Head of caudate nucleus (tissue), 42 donors: ENCODE measurements at regions not wholly inside any gene's neighbourhood (a gene's known extent, or its start where the extent isn't known, plus 50 kb on each side); places are given as distances from the start of the nearest gene placed in this dataset.

Experiments used
- DNase-seq, 42 donors: peaks; one replicate each; pipeline versions ENCODE4 v3.0.0 to v3.0.0-alpha.2; 2020 to 2021; ENCODE audit warnings: mixed read lengths in 7 of 42
- intact Hi-C: fragments of 100-400 bp; cut with DNase I; formaldehyde crosslinking; loops from one replicate; pipeline ENCODE4 v1.15.0; 2022

- DNase-seq = no peak
- intact Hi-C loops = no loop called here
Observed at GRCh38 chr3:189531271-189531670, 99.9 kb upstream of the TP63 start.

- DNase-seq = no peak
- intact Hi-C loops = no loop called here
Observed at GRCh38 chr3:189534531-189534930, 96.7 kb upstream of the TP63 start.

GRCh38 chr3:189537135-189537534 lies 94.1 kb upstream of the TP63 start:
- intact Hi-C loops = no loop called here
- no peak for DNase-seq

GRCh38 chr3:189547448-189547847 lies 83.7 kb upstream of the TP63 start:
- intact Hi-C loops = no loop called here

GRCh38 chr3:189548053-189548452 lies 83.1 kb upstream of the TP63 start:
- DNase-seq = no peak
- intact Hi-C loops = no loop called here

More at GRCh38 chr3:189547448-189547847, 83.7 kb upstream of the TP63 start:
- no peak for DNase-seq

- no peak for DNase-seq
- intact Hi-C loops = no loop called here
Observed at GRCh38 chr3:189551007-189551406, 80.2 kb upstream of the TP63 start.

- intact Hi-C loops = no loop called here
- DNase-seq = no peak
Observed at GRCh38 chr3:189554868-189555557, 76.2 kb upstream of the TP63 start.

- DNase-seq = no peak
- intact Hi-C loops = no loop called here
Observed at GRCh38 chr3:189555558-189555881, 75.7 kb upstream of the TP63 start.

GRCh38 chr3:189557824-189558223 lies 73.4 kb upstream of the TP63 start:
- intact Hi-C loops = no loop called here
- DNase-seq = no peak

GRCh38 chr3:189561256-189561655 lies 69.9 kb upstream of the TP63 start:
- no peak for DNase-seq
- intact Hi-C loops = no loop called here

GRCh38 chr3:189563853-189564563 lies 67.2 kb upstream of the TP63 start:
- intact Hi-C loops = no loop called here
- DNase-seq = no peak

GRCh38 chr3:189566550-189567130 lies 64.5 kb upstream of the TP63 start:
- intact Hi-C loops = no loop called here
- no peak for DNase-seq

GRCh38 chr3:189567322-189567721 lies 63.9 kb upstream of the TP63 start:
- intact Hi-C loops = no loop called here
- DNase-seq = no peak

GRCh38 chr3:189567766-189568420 lies 63.3 kb upstream of the TP63 start:
- intact Hi-C loops = no loop called here
- DNase-seq = no peak

- intact Hi-C loops = no loop called here
- DNase-seq = no peak
Observed at GRCh38 chr3:189568961-189569360, 62.2 kb upstream of the TP63 start.

GRCh38 chr3:189569473-189569872 lies 61.7 kb upstream of the TP63 start:
- DNase-seq = no peak
- intact Hi-C loops = no loop called here

- DNase-seq = no peak
- intact Hi-C loops = no loop called here
Observed at GRCh38 chr3:189570916-189571315, 60.3 kb upstream of the TP63 start.

GRCh38 chr3:189572249-189572648 lies 58.9 kb upstream of the TP63 start:
- DNase-seq = no peak

GRCh38 chr3:189573004-189573403 lies 58.2 kb upstream of the TP63 start:
- intact Hi-C loops = no loop called here
- no peak for DNase-seq

More at GRCh38 chr3:189572249-189572648, 58.9 kb upstream of the TP63 start:
- intact Hi-C loops = no loop called here

GRCh38 chr3:189576486-189576885 lies 54.7 kb upstream of the TP63 start:
- DNase-seq = no peak
- intact Hi-C loops = no loop called here
